HG03460 (cell line): ENCODE measurements at regions not wholly inside any gene's neighbourhood (a gene's known extent, or its start where the extent isn't known, plus 50 kb on each side); places are given as distances from the start of the nearest gene placed in this dataset.
"Not testable (repeated sequence)": the region's sequence is repeated elsewhere in the genome, so short reads cannot be mapped to it uniquely, and the experiment has no call there.

Source experiments
- ATAC-seq: cut with Tn5 transposase; IDR thresholded peaks from one replicate; pipeline ENCODE4 v1.9.1; 2021; ENCODE audit not compliant: unreplicated experiment

GRCh38 chr4:151866592-151866918, 105.7 kb upstream of the GATB start:
- ATAC-seq: no peak

DNA sequence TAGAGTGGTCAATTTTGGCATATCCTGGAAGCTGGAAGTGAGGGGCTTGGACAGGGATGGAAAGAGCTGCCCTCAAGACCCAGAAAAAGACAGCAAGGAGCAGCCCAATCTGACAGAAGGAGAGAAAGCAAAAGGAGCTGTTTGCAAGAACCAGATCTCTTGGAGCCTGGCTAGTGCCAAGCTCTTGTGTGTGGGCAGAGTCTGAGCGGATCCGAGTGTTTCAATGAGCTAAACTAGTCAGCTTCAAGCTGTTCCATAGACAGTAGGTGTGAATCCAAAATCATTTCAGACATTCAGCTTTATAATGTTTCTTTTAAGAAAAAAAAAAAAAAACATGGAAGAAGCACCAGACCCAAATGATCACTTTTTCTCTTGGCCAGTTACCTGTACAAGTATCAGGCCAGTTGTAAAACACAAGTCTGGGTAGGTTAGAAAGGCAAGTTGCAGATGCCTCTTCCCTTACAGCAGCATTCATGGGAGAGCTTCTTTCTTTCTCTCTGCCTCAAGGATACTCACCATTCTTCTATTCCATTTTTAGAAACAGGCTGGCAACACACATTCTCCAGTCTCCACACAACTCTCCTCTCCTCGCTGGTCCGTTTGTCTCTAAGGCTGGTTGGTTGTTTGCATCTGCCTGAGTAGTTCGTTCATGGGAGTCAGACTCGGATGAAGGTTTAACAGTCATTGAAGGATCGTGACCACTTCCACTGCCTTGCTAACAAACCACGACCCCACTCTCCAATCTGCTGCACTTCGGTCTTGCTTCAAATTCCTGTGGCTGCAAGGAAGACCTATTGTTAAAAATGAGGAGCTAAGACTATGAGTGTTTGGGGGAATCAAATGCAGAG, 105.2 kb upstream of the GATB start:
- ATAC-seq: no peak

- ATAC-seq: no peak
Observed at GRCh38 chr4:151865312-151865711, 104.5 kb upstream of the GATB start.

GRCh38 chr4:151864068-151864467, 103.3 kb upstream of the GATB start:
- ATAC-seq: no peak

- no peak for ATAC-seq
Observed at GRCh38 chr4:151862766-151863165, 102.0 kb upstream of the GATB start.

- no peak for ATAC-seq
Observed at GRCh38 chr4:151860561-151861093, 99.8 kb upstream of the GATB start.

- ATAC-seq: no peak
Observed at GRCh38 chr4:151859641-151860040, 98.8 kb upstream of the GATB start.

DNA sequence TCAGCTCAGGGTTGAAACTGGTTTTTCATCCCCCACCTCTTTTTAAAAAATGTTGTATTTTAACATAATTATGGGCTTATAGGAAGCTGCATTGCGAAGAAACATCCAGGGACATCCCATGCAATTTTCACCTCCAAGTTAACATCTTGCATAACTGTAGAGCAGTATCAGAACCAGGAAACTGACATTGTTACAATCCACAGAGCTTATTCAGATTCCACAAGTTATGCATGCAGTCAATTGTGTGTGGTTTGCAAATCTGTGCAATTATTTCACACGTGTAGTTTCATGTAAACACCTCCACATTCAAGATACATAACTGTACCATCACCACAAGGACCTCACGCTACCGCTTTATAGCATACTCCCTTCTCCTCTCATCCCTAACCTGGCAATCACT, 97.5 kb upstream of the GATB start:
- ATAC-seq: no peak

GRCh38 chr4:151857368-151857767, 96.6 kb upstream of the GATB start:
- ATAC-seq: no peak

DNA sequence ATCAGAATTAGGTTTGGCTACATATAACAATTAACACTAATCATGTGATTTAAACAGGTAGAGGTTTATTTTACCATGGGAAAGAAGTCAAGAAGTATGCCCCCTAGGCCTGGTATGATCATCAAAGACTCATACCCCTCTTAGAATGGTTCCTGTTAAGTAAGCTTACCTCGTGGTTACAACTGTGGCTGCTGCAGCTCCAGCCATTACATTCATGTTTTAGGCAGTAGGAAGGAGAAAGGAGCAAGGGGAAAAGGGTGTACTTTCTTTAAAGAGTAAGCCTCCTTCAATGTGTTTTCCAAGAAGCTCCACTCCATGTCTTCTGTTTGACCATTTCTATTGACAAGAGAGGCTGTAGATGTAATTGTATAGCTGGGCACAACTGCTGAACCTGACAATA, 94.9 kb upstream of the GATB start:
- no peak for ATAC-seq

DNA sequence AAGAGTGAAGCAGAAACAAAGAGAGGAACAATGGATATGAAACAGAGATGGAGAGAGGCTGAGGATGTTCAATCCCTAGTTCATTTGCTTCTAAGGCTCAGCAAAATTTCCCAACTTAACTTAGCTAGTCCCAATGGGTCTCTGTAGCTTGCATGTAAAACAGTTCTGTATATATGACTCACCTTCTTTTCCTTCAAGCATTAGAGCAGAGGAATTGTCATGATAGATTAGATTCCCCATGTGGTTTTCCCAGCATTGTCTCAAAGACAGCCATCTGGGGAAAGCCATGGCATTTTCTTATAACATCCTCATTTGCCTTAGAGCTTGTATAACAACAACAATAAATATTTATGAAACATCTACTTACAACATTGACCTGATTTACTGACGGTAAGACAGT, 93.9 kb upstream of the GATB start:
- ATAC-seq: no peak

DNA sequence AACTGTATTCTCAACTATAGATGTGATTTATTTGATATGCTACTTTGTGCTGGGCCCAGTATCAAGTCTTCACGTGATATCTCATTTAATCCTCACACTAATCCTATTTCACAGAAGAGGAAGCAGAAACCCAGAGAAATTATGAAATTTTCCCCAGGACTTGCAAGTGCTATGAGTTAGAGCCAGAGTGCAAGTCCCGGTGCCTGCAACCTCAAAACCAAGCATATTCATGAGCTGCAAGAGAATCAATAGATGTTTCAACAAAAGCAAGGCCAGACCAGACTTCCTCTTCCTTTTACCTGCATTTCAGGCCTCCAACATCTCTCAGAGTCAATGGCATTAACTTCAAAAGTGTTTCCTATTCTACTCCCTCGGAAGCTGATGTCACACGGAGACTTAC, 92.2 kb upstream of the GATB start:
- ATAC-seq: no peak

DNA sequence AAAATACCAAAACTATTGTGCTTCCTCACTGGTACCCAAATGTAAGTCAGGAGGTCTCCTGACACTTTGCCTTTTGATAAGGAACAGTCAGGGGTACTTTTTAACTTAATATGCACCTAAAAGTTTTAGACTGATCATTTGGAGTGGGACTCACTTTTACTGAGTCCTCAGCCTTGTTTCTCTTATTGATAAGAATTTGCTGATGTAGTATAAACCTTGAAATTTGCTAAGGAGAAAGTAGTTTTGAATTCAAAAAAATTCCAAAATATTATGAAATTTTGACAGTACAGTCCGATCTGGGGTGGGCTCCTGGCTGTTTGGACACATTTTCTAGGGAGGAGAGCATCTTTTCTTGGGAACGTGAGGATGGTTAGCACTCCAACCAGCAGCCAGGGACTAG, 91.4 kb upstream of the GATB start:
- no peak for ATAC-seq

GRCh38 chr4:151851354-151851753, 90.5 kb upstream of the GATB start:
- ATAC-seq: no peak

GRCh38 chr4:151850791-151851213, 90.0 kb upstream of the GATB start:
- no peak for ATAC-seq

DNA sequence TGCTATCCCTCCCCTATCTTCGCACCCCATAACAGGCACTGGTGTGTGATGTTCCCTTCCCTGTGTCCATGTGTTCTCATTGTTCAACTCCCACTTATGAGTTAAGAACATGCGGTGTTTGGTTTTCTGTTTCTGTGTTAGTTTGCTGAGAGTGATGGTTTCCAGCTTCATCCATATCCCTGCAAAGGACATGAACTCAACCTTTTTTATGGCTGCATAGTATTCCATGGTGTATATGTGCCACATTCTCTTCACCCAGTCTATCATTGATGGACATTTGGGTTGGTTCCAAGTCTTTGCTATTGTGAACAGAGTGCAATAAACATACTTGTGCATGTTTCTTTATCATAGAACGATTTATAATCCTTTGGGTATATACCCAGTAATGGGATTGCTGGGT, 84.7 kb upstream of the GATB start:
- ATAC-seq: not testable (repeated sequence)

- ATAC-seq: no peak
Observed at GRCh38 chr4:151842430-151843079, 81.7 kb upstream of the GATB start.

DNA sequence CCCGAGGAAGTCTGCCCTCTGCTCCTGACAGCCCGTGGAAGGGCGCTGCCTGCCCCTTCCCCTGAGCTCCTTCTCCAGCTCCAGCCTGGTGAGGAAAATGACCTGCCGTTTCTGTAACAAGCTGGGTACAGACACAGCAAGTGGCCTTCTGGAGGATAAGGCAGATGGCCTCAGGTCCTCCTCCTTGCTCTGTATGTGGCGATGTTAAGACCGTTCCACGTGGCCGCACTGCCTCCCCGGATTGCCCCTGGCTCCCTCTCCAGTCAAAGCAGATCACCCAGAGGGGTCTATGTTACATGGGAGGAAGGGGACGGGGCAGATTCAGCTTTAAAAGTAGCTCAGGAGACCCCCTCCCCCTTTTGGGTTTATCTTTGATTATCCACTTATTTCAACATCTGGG, 80.3 kb upstream of the GATB start:
- ATAC-seq: no peak

GRCh38 chr4:151835467-151835866, 74.7 kb upstream of the GATB start:
- ATAC-seq: no peak

- ATAC-seq: no peak
Observed at GRCh38 chr4:151833174-151833573, 72.4 kb upstream of the GATB start.

GRCh38 chr4:151831526-151831925, 70.7 kb upstream of the GATB start:
- ATAC-seq: no peak

GRCh38 chr4:151830168-151830567, 69.4 kb upstream of the GATB start:
- no peak for ATAC-seq
